HT1080 (cell line): ENCODE measurements at regions not wholly inside any gene's neighbourhood (a gene's known extent, or its start where the extent isn't known, plus 50 kb on each side); places are given as distances from the start of the nearest gene placed in this dataset.

Experiments used
- DNase-seq: peaks from one replicate; pipeline ENCODE4 v3.0.0-alpha.2; 2015; ENCODE audit warnings: low read depth

GRCh38 chr1:116819081-116819480 lies 64.9 kb downstream of the CD2 start:
- no peak for DNase-seq

- DNase-seq: peak; percentile 88
These were observed 66.1 kb downstream of the CD2 start for GRCh38 chr1:116820369-116820768.

GRCh38 chr1:116821763-116822162 lies 67.5 kb downstream of the CD2 start:
- no peak for DNase-seq

GRCh38 chr1:116824631-116825206 lies 70.5 kb downstream of the CD2 start:
- no peak for DNase-seq

GRCh38 chr1:116825207-116825719 lies 71.0 kb downstream of the CD2 start:
- no peak for DNase-seq

- no peak for DNase-seq
These were observed 71.6 kb downstream of the CD2 start for GRCh38 chr1:116825720-116826438.

- DNase-seq: peak; percentile 87
These were observed 72.8 kb downstream of the CD2 start for GRCh38 chr1:116826818-116827606.

- no peak for DNase-seq
These were observed 73.4 kb downstream of the CD2 start for GRCh38 chr1:116827607-116828105.

GRCh38 chr1:116832308-116832931 lies 77.3 kb upstream of the PTGFRN start:
- no peak for DNase-seq

- DNase-seq: no peak
These were observed 76.7 kb upstream of the PTGFRN start for GRCh38 chr1:116832932-116833578.

GRCh38 chr1:116833718-116834117 lies 76.0 kb upstream of the PTGFRN start:
- DNase-seq: no peak

- DNase-seq: no peak
These were observed 75.1 kb upstream of the PTGFRN start for GRCh38 chr1:116834595-116834994.

- no peak for DNase-seq
These were observed 74.6 kb upstream of the PTGFRN start for GRCh38 chr1:116835161-116835560.

- DNase-seq: no peak
These were observed 73.6 kb upstream of the PTGFRN start for GRCh38 chr1:116836099-116836498.

- DNase-seq: no peak
These were observed 68.0 kb upstream of the PTGFRN start for GRCh38 chr1:116841569-116842344.

- DNase-seq: no peak
These were observed 67.1 kb upstream of the PTGFRN start for GRCh38 chr1:116842654-116843053.

GRCh38 chr1:116844775-116845174 lies 64.9 kb upstream of the PTGFRN start:
- no peak for DNase-seq

- no peak for DNase-seq
These were observed 62.5 kb upstream of the PTGFRN start for GRCh38 chr1:116847190-116847589.

- peak; percentile 85 for DNase-seq
These were observed 61.8 kb upstream of the PTGFRN start for GRCh38 chr1:116847688-116848531.
